GM21576 (cell line): ENCODE measurements at regions not wholly inside any gene's neighbourhood (a gene's known extent, or its start where the extent isn't known, plus 50 kb on each side); places are given as distances from the start of the nearest gene placed in this dataset.

Source experiments
- ATAC-seq: cut with Tn5 transposase; IDR thresholded peaks from one replicate; pipeline ENCODE4 v1.9.1; 2021; ENCODE audit warnings: mild to moderate bottlenecking, moderate library complexity; ENCODE audit not compliant: unreplicated experiment

DNA sequence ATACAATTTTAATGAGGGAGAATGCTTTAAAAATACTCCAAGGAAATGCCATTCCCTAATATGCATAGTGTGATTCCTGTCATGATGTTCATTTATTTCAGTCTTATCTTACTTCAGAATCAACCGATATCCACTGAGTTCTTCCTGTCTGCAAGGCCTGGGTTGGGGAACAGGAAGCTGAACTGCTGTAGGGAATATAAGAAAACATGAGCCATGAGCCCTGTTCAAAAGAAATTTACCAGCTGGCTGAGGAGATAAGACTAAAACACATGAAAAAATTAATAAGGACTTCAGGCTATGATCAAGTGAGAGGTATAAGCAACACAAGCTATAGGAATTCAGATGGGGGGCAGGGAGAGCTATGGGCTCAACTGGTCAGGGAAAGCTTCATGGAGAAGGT lies 184.7 kb downstream of the PLPP4 start:
- ATAC-seq = no peak

- ATAC-seq = no peak
Observed at GRCh38 chr10:120643351-120643750, 186.3 kb downstream of the PLPP4 start.

DNA sequence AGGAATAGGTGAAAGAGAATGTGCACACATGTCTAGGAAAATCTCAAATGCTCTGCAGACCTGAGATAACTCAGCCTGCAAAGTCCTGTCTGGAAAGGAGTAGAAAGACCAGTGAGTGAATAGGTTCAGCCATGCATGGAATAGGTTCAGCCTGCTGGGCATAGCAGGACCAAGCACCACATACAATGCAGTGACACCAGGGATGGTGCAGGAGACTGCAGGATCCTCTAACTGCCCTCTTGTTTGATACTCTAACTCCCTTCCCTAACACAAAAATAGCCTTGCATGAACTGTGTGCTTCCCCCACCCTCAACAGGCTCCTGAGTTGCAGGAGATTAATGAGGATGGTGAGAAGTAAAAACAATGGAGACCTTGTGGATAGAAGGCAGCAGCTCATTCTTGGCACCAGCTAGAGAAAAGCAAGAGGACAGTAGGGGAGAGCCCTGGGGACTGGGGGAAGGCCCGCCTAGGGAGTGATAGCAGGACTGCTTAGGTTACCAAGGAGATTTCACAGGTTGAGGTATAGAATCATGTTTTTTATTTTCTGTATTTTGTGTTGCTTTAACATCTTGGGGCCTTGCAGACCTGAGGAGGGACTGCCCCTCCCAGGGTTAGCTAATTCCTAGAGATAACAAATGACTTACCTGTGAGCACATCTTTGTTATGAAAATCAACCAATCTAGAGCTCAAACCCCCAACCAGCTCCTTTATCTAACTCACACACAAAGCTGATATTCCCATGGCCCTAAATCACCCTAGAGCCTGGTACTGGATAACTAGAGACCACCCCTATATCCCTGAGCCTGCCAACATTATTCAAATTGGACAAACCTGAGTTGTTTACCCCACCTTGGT lies 187.8 kb downstream of the PLPP4 start:
- no peak for ATAC-seq

DNA sequence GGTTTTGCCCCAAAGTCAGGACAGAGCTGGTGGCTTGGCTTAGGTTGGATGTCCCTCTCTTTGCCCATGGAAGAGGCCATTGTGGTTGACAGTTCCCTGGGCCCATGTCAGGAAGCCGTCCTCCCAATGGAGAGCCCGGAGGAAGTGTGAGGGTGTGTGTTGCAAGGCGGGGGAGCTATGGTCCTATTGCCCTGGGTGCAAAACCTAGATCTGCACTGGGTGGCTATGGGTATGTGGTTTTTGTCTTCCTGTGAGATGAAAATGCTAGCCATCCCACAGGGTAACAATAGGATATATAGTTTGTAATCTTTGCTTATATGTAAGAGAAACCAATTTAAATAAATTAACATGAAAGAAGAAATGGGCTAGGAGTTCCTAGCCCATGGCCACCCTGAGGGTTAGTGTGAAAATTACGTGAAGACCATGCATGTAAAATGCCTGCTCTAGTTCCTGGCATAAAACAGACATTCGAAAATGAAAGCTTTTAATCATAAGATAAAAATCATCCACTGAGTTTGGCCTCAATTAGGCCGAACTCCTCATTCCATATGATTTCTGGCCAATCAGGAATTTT lies 189.2 kb downstream of the PLPP4 start:
- no peak for ATAC-seq

DNA sequence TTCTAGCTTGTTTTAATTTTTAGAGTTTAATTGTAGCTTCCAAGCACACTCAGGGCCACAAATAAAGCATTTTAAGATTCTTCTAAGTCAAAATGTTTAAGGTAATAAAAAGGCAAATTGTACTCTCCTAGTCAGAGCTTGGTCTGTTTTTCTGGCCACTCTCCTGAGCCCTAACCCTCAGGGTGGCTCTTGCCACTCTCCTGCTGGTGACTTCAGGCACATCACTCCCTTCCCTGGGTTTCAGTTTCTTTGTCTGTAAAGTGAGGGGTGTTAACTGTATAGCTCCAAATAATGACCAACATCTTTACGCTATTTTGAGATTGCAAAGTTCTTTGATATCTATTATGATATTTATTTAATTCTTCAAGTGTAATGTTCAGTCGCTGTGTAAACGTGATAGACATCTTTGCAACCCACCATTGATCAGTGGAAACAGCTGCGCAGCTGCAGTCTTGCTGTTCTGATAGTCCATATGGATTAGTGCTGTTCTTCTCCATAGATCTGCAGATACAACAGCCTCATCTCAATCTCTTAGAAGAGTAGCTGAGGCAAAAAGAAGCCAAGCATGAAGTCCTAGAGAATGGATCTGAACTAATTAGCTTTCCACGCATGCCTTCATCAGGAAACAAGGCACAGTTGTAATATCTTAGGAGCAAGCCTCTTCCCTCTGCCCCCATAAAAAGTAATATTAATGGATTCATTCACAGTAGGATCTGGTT lies 189.9 kb downstream of the PLPP4 start:
- ATAC-seq = no peak

- ATAC-seq = no peak
Observed at GRCh38 chr10:120650705-120651399, 193.8 kb downstream of the PLPP4 start.

DNA sequence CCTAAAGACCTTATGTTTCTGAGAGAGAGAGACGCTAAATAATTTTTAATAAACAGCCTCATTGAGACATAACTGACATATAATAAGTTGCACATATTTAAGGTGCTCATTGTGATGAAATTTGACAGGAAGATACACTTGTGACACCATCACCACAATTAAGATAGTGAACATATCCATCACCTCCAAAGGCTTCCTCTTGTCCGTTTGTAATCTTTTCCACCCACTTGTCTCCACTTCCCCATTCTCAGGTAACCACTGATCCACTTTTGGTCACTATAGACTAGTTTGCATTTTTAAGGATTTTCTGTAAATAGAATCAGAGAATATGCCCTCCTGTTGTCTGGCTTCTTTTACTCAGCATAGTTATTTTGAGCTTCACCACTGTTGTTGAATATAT lies 195.1 kb upstream of the WDR11 start:
- ATAC-seq = no peak

DNA sequence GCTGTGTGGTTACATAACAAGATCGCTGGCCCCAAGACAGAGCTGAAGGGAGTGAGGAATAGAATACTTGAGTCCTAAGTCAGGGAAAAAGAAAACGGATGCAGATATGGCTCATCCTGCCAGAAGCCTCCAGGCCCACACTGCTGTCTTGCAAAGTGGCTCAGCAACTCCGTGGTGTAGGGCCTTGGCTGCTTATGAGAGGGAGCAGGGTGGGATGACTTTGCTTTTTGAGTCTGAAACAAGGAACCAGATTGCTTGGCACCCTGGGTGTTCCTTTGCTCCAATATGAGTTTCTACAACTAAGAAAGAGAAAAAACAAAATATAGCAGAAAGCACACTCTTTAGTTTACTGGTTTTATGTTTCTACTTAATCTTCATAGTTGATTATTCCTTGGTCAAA lies 193.8 kb upstream of the WDR11 start:
- ATAC-seq = no peak

DNA sequence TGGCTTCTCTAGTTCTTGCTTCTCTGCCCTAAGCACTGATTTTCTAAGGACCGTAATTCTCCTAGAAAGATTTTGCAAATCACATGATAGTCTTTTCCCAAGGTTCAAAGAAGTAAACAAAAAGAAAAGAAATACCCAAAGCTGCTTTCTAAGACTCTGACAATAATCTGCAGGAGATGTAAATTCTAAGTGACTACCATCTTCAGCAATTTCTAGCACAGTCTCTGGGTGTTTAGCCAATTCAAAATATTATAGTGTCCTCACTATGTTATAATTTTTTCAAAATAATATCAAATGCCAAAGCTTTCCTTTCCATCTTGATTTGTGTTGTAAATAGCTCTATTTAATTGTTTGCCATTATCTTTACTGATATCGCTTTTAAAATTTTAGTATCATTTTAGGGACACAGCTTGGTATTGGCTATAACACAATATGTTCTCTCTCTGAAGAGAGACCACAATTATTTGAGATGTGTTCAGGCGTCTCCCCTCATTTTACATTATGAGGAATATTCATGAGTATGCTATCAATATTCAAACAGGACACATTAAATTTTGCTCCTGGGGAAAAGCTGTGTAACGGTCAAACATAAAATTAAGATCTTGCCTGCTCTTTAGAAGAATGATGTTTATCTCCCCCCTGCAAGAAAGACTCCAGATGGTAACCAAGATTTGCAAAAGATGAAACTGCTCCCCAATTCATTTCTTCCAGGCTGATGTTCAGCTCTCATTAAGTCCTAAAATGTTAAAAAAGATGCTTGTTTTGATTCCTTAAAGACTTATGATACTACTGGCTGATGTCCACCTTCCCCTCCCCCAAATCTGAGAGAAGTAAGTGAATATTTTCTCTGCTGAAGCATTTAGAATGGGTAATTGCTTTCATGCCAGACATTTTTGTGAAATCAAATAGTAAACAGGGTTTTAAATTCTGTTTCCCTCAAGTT lies 191.9 kb upstream of the WDR11 start:
- no peak for ATAC-seq

- no peak for ATAC-seq
Observed at GRCh38 chr10:120666308-120666707, 184.9 kb upstream of the WDR11 start.

DNA sequence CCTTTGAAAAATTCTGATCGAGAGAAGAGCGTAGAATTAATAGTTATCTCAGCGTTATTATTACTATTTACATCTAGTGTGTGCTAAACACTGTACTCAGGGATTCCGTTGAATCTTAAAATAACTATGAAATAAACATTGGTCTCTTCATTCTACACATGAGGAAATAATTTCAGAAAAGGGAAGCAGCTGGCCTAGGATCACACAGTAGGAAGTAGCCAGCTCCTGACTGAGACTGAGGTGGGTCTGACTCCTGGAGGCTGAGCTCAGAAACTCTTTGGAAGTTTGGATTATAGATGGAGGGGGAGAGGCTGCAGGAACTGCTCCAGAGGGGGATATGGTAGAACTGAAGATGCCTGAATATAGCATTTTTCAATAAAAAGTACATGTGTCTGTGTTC lies 183.9 kb upstream of the WDR11 start:
- ATAC-seq = no peak

DNA sequence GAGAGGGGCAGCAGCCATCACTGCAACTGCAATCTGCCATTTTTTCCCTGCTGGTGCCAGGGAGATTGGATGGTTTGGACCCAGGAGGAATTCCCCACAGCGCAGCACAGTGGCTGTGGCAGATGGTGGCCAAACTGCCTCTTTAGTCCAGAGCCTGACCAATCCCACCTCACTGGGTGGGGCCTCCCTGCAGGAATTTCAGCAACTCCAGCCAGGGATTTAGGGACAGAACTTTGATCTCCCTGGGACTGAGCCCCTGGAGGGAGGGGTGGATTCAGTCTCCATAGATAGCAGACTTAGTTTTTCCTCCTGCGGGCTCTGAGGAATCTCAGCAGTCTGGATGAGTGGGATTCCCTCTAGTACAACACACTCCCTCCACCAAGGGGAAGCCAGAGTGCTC lies 179.7 kb upstream of the WDR11 start:
- no peak for ATAC-seq

GRCh38 chr10:120683454-120683853 lies 167.7 kb upstream of the WDR11 start:
- no peak for ATAC-seq

- ATAC-seq = no peak
Observed at GRCh38 chr10:120684226-120684625, 166.9 kb upstream of the WDR11 start.

DNA sequence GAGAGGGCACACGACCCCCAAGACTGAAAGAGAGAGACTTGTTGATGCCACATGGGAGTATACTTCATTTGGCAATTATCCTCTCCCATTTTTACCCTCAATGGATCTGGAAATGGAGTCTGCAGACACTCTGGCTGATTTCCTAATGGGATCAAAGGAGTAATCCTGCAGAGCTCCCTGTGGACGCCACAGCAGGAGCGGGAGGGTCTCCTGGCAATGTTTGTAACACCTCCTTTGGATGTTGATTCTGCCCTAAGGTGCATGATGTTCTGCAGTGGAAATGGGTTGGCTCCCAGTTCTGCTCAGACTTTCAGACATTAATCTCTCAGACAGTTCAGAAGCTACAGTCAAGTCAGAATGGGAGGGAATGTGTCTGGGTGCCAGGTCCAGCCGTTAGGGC lies 166.0 kb upstream of the WDR11 start:
- no peak for ATAC-seq

DNA sequence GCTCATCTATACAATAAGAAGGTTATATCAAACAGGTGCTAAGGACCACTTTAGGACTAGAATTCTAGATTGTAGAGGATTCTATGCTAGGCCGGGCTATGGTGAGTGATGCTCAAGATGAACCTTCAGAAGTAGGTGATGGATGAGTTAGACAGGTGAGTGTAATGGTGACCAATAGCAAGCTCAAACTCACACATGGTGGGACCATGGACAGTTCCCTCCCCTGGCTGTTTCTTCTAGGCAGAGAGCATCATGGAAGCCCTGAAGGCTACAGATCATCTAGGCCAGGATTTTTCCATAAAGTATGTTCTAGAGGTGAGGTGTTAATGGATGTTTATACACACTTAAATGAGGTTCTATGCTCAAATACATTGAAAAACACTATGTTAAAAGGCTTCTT lies 162.2 kb upstream of the WDR11 start:
- no peak for ATAC-seq

GRCh38 chr10:120689777-120690529 lies 161.2 kb upstream of the WDR11 start:
- no peak for ATAC-seq

- ATAC-seq = no peak
Observed at GRCh38 chr10:120691625-120692024, 159.5 kb upstream of the WDR11 start.

- ATAC-seq = no peak
Observed at GRCh38 chr10:120700426-120700825, 150.7 kb upstream of the WDR11 start.

DNA sequence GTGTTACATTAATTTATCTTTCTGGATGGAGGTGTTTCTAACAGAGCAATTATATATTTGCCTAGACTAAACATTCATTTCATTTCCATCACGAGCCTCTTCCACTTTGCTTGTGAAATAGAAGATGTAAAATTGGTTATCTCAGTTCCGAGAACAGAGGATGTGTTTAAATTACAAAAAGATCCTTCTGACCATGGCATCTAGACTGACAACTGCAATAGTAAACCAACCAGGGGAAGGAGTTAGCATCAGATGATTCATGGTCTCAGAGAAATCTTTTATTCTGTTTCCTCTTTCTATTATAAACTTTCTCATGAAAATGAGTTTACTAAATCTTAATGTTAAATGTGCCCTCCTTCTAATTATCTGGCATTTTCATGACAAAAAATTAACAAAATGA lies 149.8 kb upstream of the WDR11 start:
- no peak for ATAC-seq
